ENCODE measurements at regions not wholly inside any gene's neighbourhood (a gene's known extent, or its start where the extent isn't known, plus 50 kb on each side); places are given as distances from the start of the nearest gene placed in this dataset.

DNA sequence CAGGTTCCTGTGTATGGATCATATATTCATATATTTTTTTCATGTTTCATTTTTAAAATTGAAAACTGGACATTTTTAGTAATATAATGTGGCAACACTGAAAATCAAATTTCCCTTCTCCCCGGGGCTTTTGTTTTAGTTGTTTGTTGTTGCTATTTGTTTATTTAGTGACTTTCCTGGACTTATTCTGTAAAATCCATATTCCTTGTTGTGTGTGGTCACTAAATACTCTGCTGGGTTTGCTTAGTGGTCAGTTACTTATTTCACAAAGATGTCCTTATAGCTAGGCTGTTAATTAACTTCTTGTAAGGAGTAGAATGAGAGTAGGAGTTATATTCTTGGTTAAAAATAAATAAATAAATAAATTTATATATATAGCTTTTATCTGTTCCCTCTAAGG lies 121.6 kb upstream of the MED13L start:
- no peak overlapping the region for H3K4me3 Mint-ChIP-seq
- POLR2A ChIA-PET (ENCODE audit: partially characterized antibody): no interaction called here

DNA sequence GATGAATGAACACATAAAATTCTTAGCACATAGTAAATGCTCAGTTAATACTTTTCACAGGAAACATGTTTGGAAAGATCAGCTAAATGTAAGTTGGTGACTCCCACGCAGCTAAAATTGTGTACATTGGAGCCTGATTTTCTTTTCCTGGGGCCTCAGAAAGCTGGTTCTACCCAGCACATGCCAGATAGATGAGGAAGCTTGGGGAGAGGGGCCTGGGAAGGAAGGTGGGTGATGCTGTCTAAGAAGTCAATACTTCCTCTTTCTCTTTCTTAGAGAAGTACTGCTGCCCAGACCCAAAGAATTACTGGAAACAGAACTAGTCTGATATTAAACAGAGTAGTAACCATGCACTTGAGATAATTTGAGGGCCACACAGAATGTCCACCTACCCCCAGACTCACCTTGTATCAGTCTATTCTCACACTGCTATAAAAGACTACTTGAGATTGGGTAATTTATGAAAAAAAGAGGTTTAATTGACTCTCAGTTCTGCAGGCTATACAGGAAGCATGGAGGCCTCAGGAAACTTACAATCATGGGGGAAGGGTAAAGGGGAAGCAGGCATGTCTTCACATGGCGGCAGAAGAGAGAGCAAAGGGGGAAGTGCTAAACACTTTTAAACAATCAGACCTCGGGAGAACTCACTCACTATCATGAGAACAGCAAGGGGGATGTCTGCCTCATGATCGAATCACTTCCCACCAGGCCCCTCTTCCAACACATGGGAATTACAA lies 123.3 kb upstream of the MED13L start:
- Mint-ChIP-seq H3K36me3 (peaks cover 0 to 14% of the 10 kb centered on the region in 2 donors), H3K27me3 (peaks cover 0 to 5% of the 10 kb centered on the region in 2 donors), H3K4me1 (no peaks in the 10 kb centered on the region), H3K27ac (no peak overlapping the region), H3K4me3 (no peak overlapping the region), H3K9me3 (peaks cover 0 to 34% (median 20%) of the 10 kb centered on the region in 8 donors)
- H3K9me3 ChIP-seq (ENCODE audit: control insufficient read depth in 1 of 2, low read length in 2 of 2): no peaks in the 10 kb centered on the region
- intact Hi-C loops (cut with micrococcal nuclease): no loop called here
- H3K4me1 ChIP-seq (ENCODE audit: insufficient read depth, low read length): no peaks in the 10 kb centered on the region
- DNase-seq: no peak
- POLR2A ChIA-PET (ENCODE audit: partially characterized antibody): no interaction called here
- no peak overlapping the region for H3K4me3 ChIP-seq (ENCODE audit: low read length in 2 of 2)
- CTCF ChIA-PET (ENCODE audit: partially characterized antibody): no interaction called here
- H3K27ac ChIP-seq (ENCODE audit: low read depth, low read length): no peak overlapping the region
- no peaks in the 10 kb centered on the region for H3K27me3 ChIP-seq (ENCODE audit: insufficient read depth, low read length)
- no peaks in the 10 kb centered on the region for H3K36me3 ChIP-seq (ENCODE audit: insufficient read depth, low read length)

More for the DNA sequence above, 121.6 kb upstream of the MED13L start:
- peaks cover 0 to 5% of the 10 kb centered on the region in 2 donors for H3K27me3 Mint-ChIP-seq
- H3K27ac ChIP-seq (ENCODE audit: low read depth, low read length): no peak overlapping the region
- H3K36me3 ChIP-seq (ENCODE audit: insufficient read depth, low read length): no peaks in the 10 kb centered on the region
- DNase-seq: no peak
- no peaks in the 10 kb centered on the region for H3K9me3 ChIP-seq (ENCODE audit: control insufficient read depth in 1 of 2, low read length in 2 of 2)
- H3K27me3 ChIP-seq (ENCODE audit: insufficient read depth, low read length): no peaks in the 10 kb centered on the region
- CTCF ChIA-PET (ENCODE audit: partially characterized antibody): no interaction called here
- H3K4me3 ChIP-seq (ENCODE audit: low read length in 2 of 2): no peak overlapping the region
- peaks cover 0 to 34% (median 20%) of the 10 kb centered on the region in 8 donors for H3K9me3 Mint-ChIP-seq
- intact Hi-C loops (cut with micrococcal nuclease): no loop called here
- H3K4me1 Mint-ChIP-seq: peaks cover 0 to 3% (median under 1%) of the 10 kb centered on the region in 4 donors
- no peaks in the 10 kb centered on the region for H3K4me1 ChIP-seq (ENCODE audit: insufficient read depth, low read length)
- no peak overlapping the region for H3K27ac Mint-ChIP-seq
- H3K36me3 Mint-ChIP-seq: peaks cover 0 to 14% of the 10 kb centered on the region in 2 donors

DNA sequence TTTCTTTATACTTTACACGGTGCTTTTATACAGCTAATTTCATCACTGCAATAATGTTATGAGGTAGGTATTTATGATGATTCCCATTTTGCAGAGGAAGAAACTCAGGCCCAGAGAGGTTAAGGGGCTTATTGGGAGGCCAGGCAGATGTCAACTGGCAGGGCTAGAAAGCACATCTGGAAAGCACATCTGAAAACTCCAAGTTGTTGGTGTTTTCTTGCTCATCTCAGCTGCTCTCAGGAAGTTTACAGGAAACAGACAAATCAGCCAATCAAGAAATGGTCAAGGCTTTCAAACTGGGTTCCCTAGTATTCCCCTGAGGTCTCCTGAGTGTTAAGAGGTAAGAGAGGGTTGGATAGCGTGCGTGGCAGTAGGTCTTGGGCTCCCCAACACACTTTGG lies 124.1 kb upstream of the MED13L start:
- no peak for DNase-seq
- intact Hi-C loops (cut with micrococcal nuclease): no loop called here
- H3K27ac ChIP-seq (ENCODE audit: low read depth, low read length): no peak overlapping the region
- H3K36me3 ChIP-seq (ENCODE audit: insufficient read depth, low read length): no peaks in the 10 kb centered on the region
- Mint-ChIP-seq H3K4me3 (no peak overlapping the region), H3K36me3 (peaks cover 0 to 14% of the 10 kb centered on the region in 2 donors), H3K27me3 (peaks cover 0 to 5% of the 10 kb centered on the region in 2 donors), H3K4me1 (no peaks in the 10 kb centered on the region), H3K27ac (no peak overlapping the region), H3K9me3 (peaks cover 0 to 34% (median 20%) of the 10 kb centered on the region in 8 donors)
- no peaks in the 10 kb centered on the region for H3K4me1 ChIP-seq (ENCODE audit: insufficient read depth, low read length)
- no peaks in the 10 kb centered on the region for H3K9me3 ChIP-seq (ENCODE audit: control insufficient read depth in 1 of 2, low read length in 2 of 2)
- H3K4me3 ChIP-seq (ENCODE audit: low read length in 2 of 2): no peak overlapping the region
- POLR2A ChIA-PET (ENCODE audit: partially characterized antibody): no interaction called here
- CTCF ChIA-PET (ENCODE audit: partially characterized antibody): no interaction called here
- H3K27me3 ChIP-seq (ENCODE audit: insufficient read depth, low read length): no peaks in the 10 kb centered on the region

DNA sequence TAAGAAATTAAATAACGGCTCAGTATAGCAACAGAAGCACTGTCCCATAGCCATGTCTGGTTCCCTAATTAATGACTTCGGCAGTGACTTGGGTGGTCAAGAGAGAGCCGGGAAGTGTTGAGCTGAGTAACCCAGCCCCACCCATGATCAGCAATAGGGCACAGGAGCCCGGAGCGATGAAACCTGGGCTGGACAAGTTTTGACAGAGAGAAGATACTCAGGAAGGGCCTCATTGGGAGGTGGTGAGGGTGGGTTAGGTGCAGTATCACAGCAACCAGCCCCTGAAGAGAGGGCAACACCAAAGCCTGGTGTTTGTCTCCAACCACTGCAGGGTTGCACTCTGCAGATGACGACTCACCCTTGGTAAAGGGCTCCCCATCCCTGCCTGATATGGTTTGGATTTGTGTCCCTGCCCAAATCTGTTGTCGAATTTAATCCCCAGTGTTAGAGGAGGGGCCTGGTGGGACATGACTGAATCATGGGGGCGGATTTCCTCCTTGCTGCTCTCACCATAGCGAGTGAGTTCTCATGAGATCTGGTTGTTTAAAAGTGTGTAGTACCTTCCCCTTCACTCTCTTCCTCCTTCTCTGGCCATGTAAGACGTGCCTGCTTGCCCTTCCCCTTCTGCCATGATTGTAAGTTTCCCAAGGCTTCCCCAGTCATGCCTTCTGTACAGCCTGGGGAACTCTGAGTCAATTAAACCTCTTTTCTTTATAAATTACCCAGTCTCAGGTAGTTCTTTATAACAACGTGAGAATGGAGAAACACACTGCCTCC lies 124.9 kb upstream of the MED13L start:
- H3K27ac Mint-ChIP-seq: no peak overlapping the region
- no peak overlapping the region for H3K4me3 ChIP-seq (ENCODE audit: low read length in 2 of 2)

DNA sequence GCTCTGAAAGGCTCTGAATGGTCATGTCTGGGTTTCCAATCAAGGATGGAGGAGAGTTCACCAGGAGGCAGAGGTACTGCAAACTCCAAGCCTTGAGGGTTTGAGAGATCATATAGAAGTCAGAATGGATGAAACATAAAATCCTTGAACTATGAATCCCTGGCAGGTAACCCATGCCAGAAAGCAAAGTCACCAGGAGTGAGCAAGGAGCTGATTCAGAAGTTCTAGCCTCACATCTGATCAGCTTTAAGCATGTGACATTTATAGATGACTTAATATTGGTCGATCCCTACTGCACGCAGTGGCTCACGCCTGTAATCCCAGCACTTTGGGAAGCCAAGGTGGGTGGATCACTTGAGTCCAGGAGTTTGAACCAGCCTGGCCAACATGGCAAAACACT lies 126.1 kb upstream of the MED13L start:
- intact Hi-C loops (cut with micrococcal nuclease): no loop called here
- no peak overlapping the region for H3K4me3 Mint-ChIP-seq
- H3K27me3 Mint-ChIP-seq: peaks cover 0 to 5% of the 10 kb centered on the region in 2 donors
- Histone ChIP-seq H3K4me1 (ENCODE audit: insufficient read depth, low read length) (no peaks in the 10 kb centered on the region), H3K27me3 (ENCODE audit: insufficient read depth, low read length) (no peaks in the 10 kb centered on the region), H3K27ac (ENCODE audit: low read depth, low read length) (no peak overlapping the region), H3K36me3 (ENCODE audit: insufficient read depth, low read length) (no peaks in the 10 kb centered on the region), H3K9me3 (ENCODE audit: control insufficient read depth in 1 of 2, low read length in 2 of 2) (no peaks in the 10 kb centered on the region), H3K4me3 (ENCODE audit: low read length in 2 of 2) (no peak overlapping the region)
- ChIA-PET CTCF (ENCODE audit: partially characterized antibody) (interaction anchor here (0.7 kb wide), 1 partner anchor 199 kb away, joined by 3 read pairs; no protein-coding TSS in a partner anchor), POLR2A (ENCODE audit: partially characterized antibody) (no interaction called here)
- peaks cover 0 to 23% (median 10%) of the 10 kb centered on the region in 8 donors for H3K9me3 Mint-ChIP-seq
- peaks cover 0 to 8% (median 3%) of the 10 kb centered on the region in 4 donors for H3K4me1 Mint-ChIP-seq
- DNase-seq: no peak
- no peak overlapping the region for H3K27ac Mint-ChIP-seq
- H3K36me3 Mint-ChIP-seq: peaks cover 0 to 12% of the 10 kb centered on the region in 2 donors

More for the DNA sequence above, 124.9 kb upstream of the MED13L start:
- H3K36me3 Mint-ChIP-seq: peaks cover 0 to 14% of the 10 kb centered on the region in 2 donors
- no peak for DNase-seq
- POLR2A ChIA-PET (ENCODE audit: partially characterized antibody): no interaction called here
- CTCF ChIA-PET (ENCODE audit: partially characterized antibody): interaction anchor here (0.6 kb wide), 1 partner anchor 252 kb away, joined by 3 read pairs; no protein-coding TSS in a partner anchor
- H3K4me1 ChIP-seq (ENCODE audit: insufficient read depth, low read length): no peaks in the 10 kb centered on the region
- no peaks in the 10 kb centered on the region for H3K9me3 ChIP-seq (ENCODE audit: control insufficient read depth in 1 of 2, low read length in 2 of 2)
- H3K27me3 Mint-ChIP-seq: peaks cover 0 to 5% of the 10 kb centered on the region in 2 donors
- no peak overlapping the region for H3K27ac ChIP-seq (ENCODE audit: low read depth, low read length)
- H3K9me3 Mint-ChIP-seq: peaks cover 0 to 34% (median 19%) of the 10 kb centered on the region in 8 donors
- H3K36me3 ChIP-seq (ENCODE audit: insufficient read depth, low read length): no peaks in the 10 kb centered on the region
- intact Hi-C loops (cut with micrococcal nuclease): no loop called here
- H3K4me1 Mint-ChIP-seq: peaks cover 0 to 2% (median under 1%) of the 10 kb centered on the region in 4 donors
- H3K4me3 Mint-ChIP-seq: no peak overlapping the region
- no peaks in the 10 kb centered on the region for H3K27me3 ChIP-seq (ENCODE audit: insufficient read depth, low read length)

DNA sequence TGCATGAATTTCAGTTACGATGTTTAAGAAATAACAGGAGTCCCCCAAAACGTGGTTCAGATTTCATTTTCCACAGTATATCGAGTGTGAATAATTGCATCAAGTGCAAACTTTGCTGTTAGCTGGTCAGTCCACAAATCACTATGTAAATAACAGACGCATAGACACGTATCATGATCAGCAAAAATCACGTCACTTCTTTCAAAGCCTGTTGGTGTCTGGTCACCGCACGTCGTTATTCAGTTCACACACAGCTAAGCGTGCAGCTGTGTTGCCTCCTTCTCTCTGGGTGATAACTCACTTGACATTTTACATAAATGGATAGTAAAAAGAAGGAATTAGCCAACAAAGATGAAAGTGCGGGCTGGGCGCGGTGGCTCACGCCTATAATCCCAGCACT lies 126.8 kb upstream of the MED13L start:
- Histone ChIP-seq H3K27me3 (ENCODE audit: insufficient read depth, low read length) (no peaks in the 10 kb centered on the region), H3K27ac (ENCODE audit: low read depth, low read length) (no peak overlapping the region), H3K36me3 (ENCODE audit: insufficient read depth, low read length) (no peaks in the 10 kb centered on the region), H3K9me3 (ENCODE audit: control insufficient read depth in 1 of 2, low read length in 2 of 2) (no peaks in the 10 kb centered on the region), H3K4me3 (ENCODE audit: low read length in 2 of 2) (no peak overlapping the region), H3K4me1 (ENCODE audit: insufficient read depth, low read length) (no peaks in the 10 kb centered on the region)
- Mint-ChIP-seq H3K9me3 (peaks cover 0 to 16% (median 5%) of the 10 kb centered on the region in 8 donors), H3K27me3 (peaks cover 0 to 5% of the 10 kb centered on the region in 2 donors), H3K36me3 (peaks cover 0 to 8% of the 10 kb centered on the region in 2 donors), H3K4me1 (peaks cover 0 to 8% (median 3%) of the 10 kb centered on the region in 4 donors), H3K4me3 (no peak overlapping the region), H3K27ac (no peak overlapping the region)
- POLR2A ChIA-PET (ENCODE audit: partially characterized antibody): no interaction called here
- CTCF ChIA-PET (ENCODE audit: partially characterized antibody): no interaction called here
- DNase-seq: no peak
- intact Hi-C loops (cut with micrococcal nuclease): no loop called here

DNA sequence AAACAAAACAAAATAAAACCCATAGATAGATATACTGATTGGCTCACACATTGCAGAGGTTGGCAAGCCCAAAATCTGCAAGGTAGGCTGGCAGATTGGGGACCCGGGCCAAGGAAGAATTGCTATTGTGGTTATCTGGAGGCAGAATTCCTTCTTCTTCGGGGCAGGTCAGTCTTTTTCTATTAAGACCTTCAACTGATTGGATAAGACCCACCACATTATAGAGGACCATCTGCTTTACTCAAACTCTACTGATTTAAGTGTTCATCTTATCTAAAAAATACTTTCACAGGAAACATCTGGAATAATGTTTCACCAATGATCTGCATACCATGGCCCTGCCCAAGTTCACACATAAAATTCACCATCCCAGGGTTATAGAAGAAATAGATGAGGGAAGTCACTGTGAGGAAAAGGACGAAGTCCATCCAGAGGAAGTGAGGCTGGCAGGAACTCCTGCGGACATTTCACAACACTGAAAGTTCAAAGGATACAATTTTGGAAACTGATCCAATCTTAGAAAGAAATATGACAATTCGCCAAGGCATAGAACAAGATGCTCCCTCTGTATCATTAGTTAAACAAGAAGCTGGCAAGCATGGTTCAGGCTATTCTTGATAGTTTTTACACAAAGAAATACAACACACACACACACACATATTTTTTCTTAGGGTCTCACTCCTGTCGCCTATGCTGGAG lies 127.6 kb upstream of the MED13L start:
- H3K27me3 Mint-ChIP-seq: peaks cover 0 to 5% of the 10 kb centered on the region in 2 donors
- H3K4me3 Mint-ChIP-seq: no peak overlapping the region
- H3K36me3 Mint-ChIP-seq: peaks cover 0 to 8% of the 10 kb centered on the region in 2 donors
- no peak overlapping the region for H3K27ac ChIP-seq (ENCODE audit: low read depth, low read length)
- CTCF ChIA-PET (ENCODE audit: partially characterized antibody): no interaction called here
- no peaks in the 10 kb centered on the region for H3K36me3 ChIP-seq (ENCODE audit: insufficient read depth, low read length)
- no peaks in the 10 kb centered on the region for H3K4me1 ChIP-seq (ENCODE audit: insufficient read depth, low read length)
- H3K9me3 ChIP-seq (ENCODE audit: control insufficient read depth in 1 of 2, low read length in 2 of 2): no peaks in the 10 kb centered on the region
- DNase-seq: no peak
- POLR2A ChIA-PET (ENCODE audit: partially characterized antibody): no interaction called here
- H3K4me3 ChIP-seq (ENCODE audit: low read length in 2 of 2): no peak overlapping the region
- intact Hi-C loops (cut with micrococcal nuclease): no loop called here
- peaks cover 0 to 8% (median 3%) of the 10 kb centered on the region in 4 donors for H3K4me1 Mint-ChIP-seq
- no peak overlapping the region for H3K27ac Mint-ChIP-seq
- H3K27me3 ChIP-seq (ENCODE audit: insufficient read depth, low read length): no peaks in the 10 kb centered on the region
- peaks cover 0 to 10% (median 3%) of the 10 kb centered on the region in 8 donors for H3K9me3 Mint-ChIP-seq
